Stimulated activated CD4-positive, alpha-beta T cell treated with anti-CD3 and anti-CD28 coated beads, TNF-alpha, amount 100 ng/mL, for 1 hour (primary cell): ENCODE measurements at regions not wholly inside any gene's neighbourhood (a gene's known extent, or its start where the extent isn't known, plus 50 kb on each side); places are given as distances from the start of the nearest gene placed in this dataset.

Experiments
- DNase-seq, 3 donors: peaks; one replicate each; pipeline ENCODE4 v3.0.0-alpha.2; 2020; ENCODE audit warnings: low read depth in 3 of 3, low spot score in 1 of 3

DNA sequence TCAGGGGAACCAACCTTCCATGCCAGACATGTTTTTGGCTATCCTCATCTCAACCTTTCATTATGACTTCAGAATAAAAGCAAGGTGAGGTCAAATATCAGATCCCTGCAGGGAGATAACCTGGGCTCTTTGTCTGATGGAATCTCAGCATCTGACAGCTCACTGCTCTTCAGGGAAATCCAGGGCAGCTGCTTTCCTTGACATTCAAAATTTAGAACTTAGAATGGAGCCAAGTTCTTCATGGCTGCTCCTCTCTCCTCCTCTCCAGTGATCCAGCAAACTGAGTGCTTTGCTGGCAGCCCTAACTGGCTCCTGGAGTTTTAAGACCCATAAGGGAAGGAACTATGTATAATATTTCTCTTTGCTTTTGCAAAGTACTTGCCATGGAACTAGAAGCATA, 716.3 kb downstream of the TSN start:
- DNase-seq, result no peak

DNA sequence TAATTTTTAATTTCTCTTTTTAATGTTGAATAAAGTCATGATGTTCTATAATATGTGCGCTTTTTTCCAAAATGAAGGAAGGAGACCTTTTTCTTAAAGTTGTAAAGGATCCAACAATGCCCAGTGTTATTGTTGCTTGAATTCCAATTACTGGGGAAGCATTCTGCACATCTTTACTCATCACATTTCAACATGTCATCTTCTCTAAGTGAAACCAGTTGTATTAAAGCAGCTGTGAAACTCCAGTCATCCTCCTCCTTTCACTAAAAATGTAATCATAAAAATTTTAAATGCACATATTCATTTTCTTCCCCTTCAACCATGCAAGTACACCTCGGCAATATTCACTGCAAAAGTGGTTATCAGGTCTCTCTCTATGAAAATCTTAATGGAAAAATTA, 722.7 kb downstream of the TSN start:
- no peak for DNase-seq

DNA sequence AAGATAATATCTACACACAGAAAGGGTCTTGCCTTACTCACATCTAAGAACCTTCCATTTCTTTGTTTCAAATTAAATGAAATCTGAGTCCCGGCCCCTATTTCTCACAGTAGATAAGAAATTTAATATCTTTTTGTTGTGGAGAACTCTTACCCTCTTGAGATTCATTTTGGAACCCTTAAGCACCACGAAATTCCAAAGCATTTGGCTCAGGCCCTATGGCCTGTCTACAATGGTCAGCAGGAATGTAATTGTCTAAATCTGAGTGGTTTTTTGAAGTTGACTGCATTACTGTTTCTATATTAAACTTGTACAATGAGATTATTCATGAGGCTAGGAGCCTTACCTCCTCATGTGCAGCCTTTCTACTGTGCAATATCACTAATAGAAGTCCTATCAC, 723.3 kb downstream of the TSN start:
- no peak for DNase-seq

- DNase-seq, result no peak
These were observed 725.2 kb downstream of the TSN start for GRCh38 chr2:122480501-122481243.

- DNase-seq, result no peak
These were observed 725.8 kb downstream of the TSN start for GRCh38 chr2:122481244-122481622.

GRCh38 chr2:122481717-122482116, 726.3 kb downstream of the TSN start:
- DNase-seq, result no peak

GRCh38 chr2:122486086-122486485, 730.6 kb downstream of the TSN start:
- no peak for DNase-seq

DNA sequence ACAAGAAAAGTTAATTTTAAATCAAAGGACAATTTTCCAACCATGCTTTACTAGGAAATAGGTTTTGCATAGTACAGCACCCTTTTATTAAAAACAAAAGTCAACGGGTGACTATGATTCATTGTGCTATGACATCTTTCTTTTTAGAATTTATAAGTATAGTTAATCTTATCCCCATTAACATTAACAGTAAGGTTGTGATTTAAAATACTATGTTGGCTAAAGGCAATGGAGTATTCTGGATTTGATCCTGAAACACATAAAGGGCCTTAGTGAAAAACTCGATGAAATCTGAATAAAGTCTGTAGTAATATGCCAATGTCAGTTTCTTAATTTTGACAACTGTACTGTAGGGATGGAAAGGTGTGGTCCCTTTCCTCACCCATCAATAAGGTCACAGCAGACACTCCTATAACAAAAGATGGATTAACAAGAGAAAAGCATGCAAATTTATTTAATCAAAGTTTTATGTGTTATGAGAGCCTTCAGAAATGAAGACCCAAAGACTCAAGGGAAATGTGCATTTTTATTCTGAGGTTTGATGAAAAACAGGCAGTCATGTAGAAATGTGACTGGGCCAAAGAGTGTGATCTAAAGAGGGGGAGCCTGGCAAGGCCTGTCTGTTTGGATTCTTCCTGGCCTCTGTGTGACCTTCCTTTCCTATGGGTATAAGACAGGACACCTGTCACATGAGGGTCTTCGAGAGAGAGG, 731.4 kb downstream of the TSN start:
- no peak for DNase-seq

- DNase-seq, result no peak
These were observed 735.6 kb downstream of the TSN start for GRCh38 chr2:122491011-122491410.

GRCh38 chr2:122500316-122501105, 745.1 kb downstream of the TSN start:
- DNase-seq, result no peak

- DNase-seq, result no peak
These were observed 751.2 kb downstream of the TSN start for GRCh38 chr2:122506620-122507019.

GRCh38 chr2:122507261-122507660, 751.8 kb downstream of the TSN start:
- DNase-seq, result no peak

DNA sequence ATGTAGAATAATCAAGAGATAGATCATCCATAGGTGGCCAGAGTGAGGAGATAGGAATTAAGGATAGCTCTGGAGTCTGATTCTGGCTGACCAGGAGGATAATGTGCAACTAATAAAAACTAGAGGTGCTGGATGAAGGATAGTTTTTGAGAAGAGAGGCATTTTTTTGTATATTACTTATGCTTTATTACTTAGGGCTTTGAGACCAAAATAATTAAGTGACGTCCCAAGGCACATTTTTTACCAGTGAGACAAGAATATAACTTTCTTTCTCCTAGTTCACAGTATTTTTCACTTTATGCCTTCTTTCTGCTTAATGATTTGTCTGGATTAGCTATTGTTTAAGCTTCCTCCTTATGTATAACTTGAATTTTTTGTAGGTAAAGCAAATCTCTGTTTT, 756.6 kb downstream of the TSN start:
- no peak for DNase-seq

DNA sequence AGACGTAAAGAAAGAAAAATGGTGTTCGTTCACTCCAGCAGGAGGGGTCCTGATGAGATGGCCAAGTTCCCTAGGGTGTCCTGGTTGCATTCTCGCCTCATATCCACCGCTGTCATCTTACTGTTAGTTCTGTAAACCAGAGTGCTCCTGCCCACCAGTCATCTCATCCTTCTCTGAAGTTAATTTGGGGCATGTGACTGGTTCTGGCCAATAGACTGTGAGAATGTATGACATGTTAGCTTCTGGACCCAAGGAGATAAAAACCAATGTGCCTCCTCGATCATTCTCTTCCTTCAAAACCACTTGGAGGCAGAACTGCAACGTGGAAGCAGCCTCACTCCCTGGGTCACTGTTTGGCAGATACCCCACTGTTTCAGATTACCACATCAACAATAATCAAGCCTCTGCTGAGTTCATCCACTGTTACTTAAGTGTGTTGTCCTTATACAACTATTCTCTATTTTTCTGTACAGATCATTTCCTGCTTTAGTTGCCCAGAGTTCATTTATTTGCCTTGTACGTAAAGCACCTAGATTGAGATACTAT, 759.1 kb downstream of the TSN start:
- no peak for DNase-seq

- no peak for DNase-seq
These were observed 760.4 kb downstream of the TSN start for GRCh38 chr2:122515731-122516290.

DNA sequence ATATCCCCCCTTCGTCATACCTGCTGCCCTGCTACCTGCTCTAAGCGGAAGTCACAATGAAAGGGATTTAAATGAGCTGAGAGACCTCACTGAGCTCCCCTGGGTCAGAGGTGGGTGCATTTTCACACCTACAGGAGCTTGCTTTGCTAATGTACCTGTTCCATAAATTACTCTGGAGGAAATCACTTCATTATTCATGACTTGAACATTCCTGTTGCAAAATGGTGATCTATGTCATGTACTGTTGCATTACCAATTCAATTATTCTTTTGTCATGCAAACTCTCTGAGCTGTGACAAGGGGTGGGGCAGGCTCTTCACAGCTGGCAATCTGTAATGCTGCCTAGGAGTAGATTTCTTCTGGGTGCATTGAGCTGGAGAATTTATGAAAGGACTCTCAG, 761.3 kb downstream of the TSN start:
- no peak for DNase-seq

GRCh38 chr2:122519366-122519765, 763.9 kb downstream of the TSN start:
- no peak for DNase-seq

- DNase-seq, result no peak
These were observed 764.6 kb downstream of the TSN start for GRCh38 chr2:122519821-122520611.

DNA sequence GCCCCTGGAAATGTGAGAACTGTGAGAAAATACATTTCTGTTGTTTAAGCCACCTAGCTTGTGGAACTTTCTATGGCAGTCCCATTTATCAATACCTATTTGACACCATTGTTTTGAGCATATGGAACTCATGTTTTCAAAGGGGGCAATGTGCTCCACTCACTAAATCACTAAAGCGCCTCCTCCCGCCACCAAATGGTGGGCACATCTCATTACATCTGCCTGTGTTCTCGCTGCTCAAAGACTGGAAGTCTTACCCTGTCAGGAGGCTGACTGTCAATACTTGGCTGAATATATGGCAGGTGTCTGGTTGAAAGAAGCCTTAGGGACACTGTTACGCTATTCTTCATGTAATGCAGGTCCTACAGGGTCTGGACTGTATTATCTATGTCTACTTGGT, 767.7 kb downstream of the TSN start:
- no peak for DNase-seq

DNA sequence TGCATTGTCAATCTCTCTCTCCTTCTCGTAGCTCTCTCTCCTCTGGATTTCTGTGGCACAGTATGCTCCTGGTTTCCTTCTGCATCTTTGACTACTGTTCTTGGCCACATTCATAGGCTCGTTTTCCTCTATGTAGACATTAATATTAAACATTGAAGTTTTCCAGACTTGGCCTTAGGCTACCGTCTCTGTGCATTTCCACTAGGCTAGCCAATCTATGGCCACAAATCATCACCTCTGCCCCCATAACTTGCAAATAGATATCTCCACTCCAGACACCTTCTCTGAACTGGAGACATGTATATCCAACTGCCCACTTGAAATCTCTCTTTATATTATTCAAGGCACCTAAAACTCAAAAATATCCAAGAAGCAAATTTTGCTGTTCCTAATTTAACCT, 768.5 kb downstream of the TSN start:
- DNase-seq, result no peak

DNA sequence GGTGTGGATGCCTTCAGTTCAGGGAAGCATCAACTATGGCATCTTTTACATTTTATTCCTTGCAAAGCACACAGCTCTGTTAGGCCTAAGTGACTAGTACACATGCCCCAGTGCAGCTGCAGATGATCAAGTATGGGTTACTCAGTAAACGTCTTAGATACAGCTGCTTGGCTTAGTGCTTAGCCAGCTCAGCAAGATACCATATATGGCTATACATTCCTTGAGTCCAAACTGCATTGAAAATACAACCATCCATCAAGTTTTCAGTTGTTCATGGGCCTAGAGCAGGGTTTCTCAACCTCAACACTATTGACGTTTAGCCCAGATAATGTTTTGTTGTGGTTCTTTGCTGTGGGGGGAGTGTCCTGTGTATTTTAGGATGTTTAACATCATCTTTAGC, 769.9 kb downstream of the TSN start:
- no peak for DNase-seq
